NCI-H2029 (cell line): ENCODE measurements at regions not wholly inside any gene's neighbourhood (a gene's known extent, or its start where the extent isn't known, plus 50 kb on each side); places are given as distances from the start of the nearest gene placed in this dataset.

ENCODE experiments used
- DNase-seq: peaks from one replicate; lab custom pipeline; 2025; lab: John Stamatoyannopoulos, UW

DNA sequence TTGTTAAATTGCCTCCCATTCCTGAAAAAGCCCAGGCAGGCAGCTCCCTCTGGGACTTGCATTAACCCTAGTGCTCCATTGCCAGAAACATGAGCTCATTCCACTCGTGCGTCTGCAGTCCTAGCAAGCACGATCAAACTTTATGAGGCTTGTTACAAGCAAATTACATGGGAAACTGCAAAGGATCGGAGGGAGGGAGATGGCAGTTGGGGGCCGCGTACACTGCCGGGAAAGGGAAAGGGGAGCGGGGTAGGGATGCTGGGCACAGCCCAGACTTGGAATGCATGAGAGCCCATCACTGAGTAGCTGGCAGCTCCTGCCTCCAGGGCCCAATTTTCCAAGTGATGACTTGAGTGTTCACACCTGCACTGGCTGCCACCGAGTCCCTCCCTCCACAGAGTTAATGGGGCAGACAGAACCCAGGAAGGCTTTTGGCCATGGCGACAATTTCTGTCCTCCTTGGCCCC is 169.9 kb downstream of the BRINP2 start:
- DNase-seq = no peak

DNA sequence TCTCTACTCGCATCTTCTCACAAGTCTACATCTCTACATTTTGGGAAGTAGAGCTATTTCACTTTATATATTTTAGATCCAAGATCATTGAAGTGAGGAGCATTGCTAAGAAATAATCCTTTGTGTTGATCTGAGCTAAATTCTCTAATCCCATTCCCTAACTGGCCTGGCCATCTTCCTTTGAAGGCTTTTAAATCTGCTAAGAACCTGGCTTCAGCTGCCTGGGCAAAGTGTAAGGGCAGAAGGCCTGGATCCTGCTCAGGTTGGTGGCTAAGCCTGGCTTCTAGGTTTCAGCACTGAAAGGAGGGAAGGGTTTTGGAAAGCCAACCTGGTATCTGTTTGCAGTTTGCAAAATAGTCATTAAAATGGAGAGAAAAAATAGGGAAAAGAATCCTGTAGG is 167.6 kb downstream of the BRINP2 start:
- DNase-seq = no peak

DNA sequence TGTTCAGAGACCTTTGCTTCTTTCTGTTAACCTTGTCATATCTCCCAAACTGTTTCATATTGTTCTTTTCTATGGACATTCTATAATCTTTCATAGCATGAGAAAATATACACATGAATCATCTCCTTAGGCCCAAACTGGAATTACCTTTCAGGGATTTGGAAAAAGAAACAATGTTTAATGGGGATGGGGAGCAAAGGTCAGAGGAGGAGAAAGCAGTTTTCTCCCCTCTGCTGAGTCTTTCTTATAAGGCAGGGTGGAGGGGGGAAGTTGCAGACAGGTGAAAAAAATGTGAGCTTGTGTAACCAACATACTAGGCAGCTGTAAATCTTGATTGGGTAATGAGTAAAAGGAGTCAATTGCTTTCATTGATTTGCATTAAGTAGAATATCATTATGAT is 164.1 kb downstream of the BRINP2 start:
- no peak for DNase-seq

DNA sequence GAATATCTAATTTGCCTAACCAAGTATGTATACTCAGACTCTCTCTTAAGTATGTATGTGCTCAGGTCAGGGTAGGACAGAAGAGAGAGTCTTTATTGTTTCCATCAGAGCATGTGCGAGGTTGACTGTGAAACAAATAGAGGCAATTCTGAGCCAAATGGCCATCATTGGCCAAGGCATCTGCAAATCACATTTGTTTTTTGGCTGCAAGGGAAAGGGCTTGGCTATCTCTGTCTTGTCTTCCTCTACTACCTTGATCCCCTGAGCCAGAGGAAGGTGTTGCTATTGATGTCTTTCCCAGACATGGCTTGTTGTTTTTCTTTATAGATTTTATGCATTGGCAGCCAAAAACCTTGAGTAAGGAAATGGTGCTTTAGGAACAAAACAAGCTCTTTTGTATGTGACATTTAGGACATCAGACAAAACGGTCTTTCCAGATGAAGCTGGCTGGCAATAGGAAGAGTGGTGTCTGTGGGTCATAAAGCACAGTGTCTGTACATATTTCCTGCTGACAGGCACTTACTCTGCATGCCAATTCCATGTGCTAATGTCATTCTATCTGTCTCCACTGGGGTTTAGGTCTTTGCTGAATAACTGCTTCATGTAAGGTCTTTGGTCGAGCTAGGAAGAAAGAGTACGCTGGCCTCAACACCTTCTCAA is 163.3 kb downstream of the BRINP2 start:
- DNase-seq = no peak
